HEK293 (cell line): ENCODE measurements at regions not wholly inside any gene's neighbourhood (a gene's known extent, or its start where the extent isn't known, plus 50 kb on each side); places are given as distances from the start of the nearest gene placed in this dataset.

Experiments
- CTCF ChIP-seq: fragments of 450-650 bp; formaldehyde crosslinking; IDR thresholded peaks from 2 replicates; pipeline ENCODE4 v1.5.1; 2016; ENCODE audit warnings: missing biosample characterization, missing genetic modification characterization
- HOXD13 ChIP-seq: sonication (generic); formaldehyde crosslinking; IDR thresholded peaks from 2 replicates; pipeline ENCODE4 v1.8.0; 2022; ENCODE audit warnings: missing genetic modification reagents, borderline replicate concordance
- ZBTB8A ChIP-seq: fragments of 450-650 bp; formaldehyde crosslinking; IDR thresholded peaks from 2 replicates; pipeline ENCODE4 v1.5.1; 2016; ENCODE audit warnings: missing biosample characterization, missing genetic modification characterization
- ZNF18 ChIP-seq: fragments of 450-650 bp; formaldehyde crosslinking; IDR thresholded peaks from 2 replicates; pipeline ENCODE4 v1.5.1; 2016; ENCODE audit warnings: missing biosample characterization, missing genetic modification characterization
- ZNF274 ChIP-seq, 2 experiments: fragments of 200-500 bp in 1 of 2; fragments of 450-650 bp in 1 of 2; sonication (Bioruptor generic) in 1 of 2; formaldehyde crosslinking in 1 of 2; IDR thresholded peaks; 2 replicates each; pipeline versions ENCODE4 v1.5.1 to v1.6.1; 2014 to 2016; ENCODE audit warnings: borderline replicate concordance in 1 of 2, inconsistent platforms in 1 of 2, low read length in 1 of 2, missing biosample characterization in 1 of 2, missing genetic modification characterization in 1 of 2
- ZNF548 ChIP-seq: fragments of 450-650 bp; formaldehyde crosslinking; IDR thresholded peaks from 2 replicates; pipeline ENCODE4 v1.5.1; 2016; ENCODE audit warnings: missing biosample characterization, missing genetic modification characterization
- TF ChIP-seq, protein P1 (sequence below): fragments of 450-650 bp; formaldehyde crosslinking; IDR thresholded peaks from 2 replicates; pipeline ENCODE4 v1.5.1; 2016; ENCODE audit warnings: missing biosample characterization, missing genetic modification characterization, low read depth

- no peak for TF ChIP-seq CTCF (tag by site-specific recombination)
- TF ChIP-seq ZNF18 (tag by site-specific recombination), result no peak
- TF ChIP-seq ZBTB8A, result no peak
- no peak for TF ChIP-seq ZNF274 (IDR thresholded peaks at IDR 0.05; ENCODE audit: low read length)
- TF ChIP-seq ZNF274 (tag by site-specific recombination; IDR thresholded peaks at IDR 0.05; ENCODE audit: borderline replicate concordance), result no peak
- no peak for TF ChIP-seq ZNF548 (tag by site-specific recombination)
- TF ChIP-seq HOXD13 (CRISPR knock-in tag), result no peak
- TF ChIP-seq, protein P1, sequence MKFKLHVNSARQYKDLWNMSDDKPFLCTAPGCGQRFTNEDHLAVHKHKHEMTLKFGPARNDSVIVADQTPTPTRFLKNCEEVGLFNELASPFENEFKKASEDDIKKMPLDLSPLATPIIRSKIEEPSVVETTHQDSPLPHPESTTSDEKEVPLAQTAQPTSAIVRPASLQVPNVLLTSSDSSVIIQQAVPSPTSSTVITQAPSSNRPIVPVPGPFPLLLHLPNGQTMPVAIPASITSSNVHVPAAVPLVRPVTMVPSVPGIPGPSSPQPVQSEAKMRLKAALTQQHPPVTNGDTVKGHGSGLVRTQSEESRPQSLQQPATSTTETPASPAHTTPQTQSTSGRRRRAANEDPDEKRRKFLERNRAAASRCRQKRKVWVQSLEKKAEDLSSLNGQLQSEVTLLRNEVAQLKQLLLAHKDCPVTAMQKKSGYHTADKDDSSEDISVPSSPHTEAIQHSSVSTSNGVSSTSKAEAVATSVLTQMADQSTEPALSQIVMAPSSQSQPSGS (tag by site-specific recombination), result peak; percentile 80
These were observed 2389.0 kb upstream of the AGA start for GRCh38 chr4:179831274-179831673.
